ENCODE measurements at regions not wholly inside any gene's neighbourhood (a gene's known extent, or its start where the extent isn't known, plus 50 kb on each side); places are given as distances from the start of the nearest gene placed in this dataset.

DNA sequence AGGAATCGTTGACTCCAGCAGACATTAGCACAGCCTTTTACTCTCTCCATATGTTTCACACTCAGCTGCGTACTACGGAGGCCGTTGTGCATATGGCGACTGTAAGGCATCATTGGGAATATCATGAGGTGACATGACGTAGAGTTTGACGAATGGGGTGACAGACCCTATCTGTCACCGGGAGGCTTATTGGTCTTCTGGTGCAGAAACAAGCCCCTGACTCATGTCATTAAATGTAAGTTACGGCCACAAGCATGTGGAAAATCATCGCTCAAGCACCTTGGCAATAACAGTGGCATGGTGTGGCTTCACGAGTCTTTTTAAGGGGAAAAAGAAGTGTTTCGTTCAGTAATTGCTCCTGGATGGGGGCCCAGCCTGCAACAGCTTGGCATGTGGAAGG, 115.2 kb upstream of the LRPAP1 start:
- 76 to 79% methylated on average over 12 of the region's 12 CpGs for WGBS, 2 donors
- Histone ChIP-seq H3K4me3 (no peak overlapping the region), H3K4me1 (no peaks in the 10 kb centered on the region), H3K27ac (no peak overlapping the region), H3K27me3 (no peaks in the 10 kb centered on the region), H3K36me3 (replicated peaks in 1 of 2; ENCODE audit: insufficient read depth in 1 of 2, low read depth in 2 of 2) (no peaks in the 10 kb centered on the region), H3K9me3 (no peaks in the 10 kb centered on the region)
- intact Hi-C loops (cut with DNase I), result no loop called here
- TF ChIP-seq, protein P1, sequence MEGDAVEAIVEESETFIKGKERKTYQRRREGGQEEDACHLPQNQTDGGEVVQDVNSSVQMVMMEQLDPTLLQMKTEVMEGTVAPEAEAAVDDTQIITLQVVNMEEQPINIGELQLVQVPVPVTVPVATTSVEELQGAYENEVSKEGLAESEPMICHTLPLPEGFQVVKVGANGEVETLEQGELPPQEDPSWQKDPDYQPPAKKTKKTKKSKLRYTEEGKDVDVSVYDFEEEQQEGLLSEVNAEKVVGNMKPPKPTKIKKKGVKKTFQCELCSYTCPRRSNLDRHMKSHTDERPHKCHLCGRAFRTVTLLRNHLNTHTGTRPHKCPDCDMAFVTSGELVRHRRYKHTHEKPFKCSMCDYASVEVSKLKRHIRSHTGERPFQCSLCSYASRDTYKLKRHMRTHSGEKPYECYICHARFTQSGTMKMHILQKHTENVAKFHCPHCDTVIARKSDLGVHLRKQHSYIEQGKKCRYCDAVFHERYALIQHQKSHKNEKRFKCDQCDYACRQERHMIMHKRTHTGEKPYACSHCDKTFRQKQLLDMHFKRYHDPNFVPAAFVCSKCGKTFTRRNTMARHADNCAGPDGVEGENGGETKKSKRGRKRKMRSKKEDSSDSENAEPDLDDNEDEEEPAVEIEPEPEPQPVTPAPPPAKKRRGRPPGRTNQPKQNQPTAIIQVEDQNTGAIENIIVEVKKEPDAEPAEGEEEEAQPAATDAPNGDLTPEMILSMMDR (IDR thresholded peaks at IDR 0.05), result no peak
- TF ChIP-seq POLR2A (IDR thresholded peaks at IDR 0.05), result no peak
- ATAC-seq (no peak), DNase-seq (no peak)

DNA sequence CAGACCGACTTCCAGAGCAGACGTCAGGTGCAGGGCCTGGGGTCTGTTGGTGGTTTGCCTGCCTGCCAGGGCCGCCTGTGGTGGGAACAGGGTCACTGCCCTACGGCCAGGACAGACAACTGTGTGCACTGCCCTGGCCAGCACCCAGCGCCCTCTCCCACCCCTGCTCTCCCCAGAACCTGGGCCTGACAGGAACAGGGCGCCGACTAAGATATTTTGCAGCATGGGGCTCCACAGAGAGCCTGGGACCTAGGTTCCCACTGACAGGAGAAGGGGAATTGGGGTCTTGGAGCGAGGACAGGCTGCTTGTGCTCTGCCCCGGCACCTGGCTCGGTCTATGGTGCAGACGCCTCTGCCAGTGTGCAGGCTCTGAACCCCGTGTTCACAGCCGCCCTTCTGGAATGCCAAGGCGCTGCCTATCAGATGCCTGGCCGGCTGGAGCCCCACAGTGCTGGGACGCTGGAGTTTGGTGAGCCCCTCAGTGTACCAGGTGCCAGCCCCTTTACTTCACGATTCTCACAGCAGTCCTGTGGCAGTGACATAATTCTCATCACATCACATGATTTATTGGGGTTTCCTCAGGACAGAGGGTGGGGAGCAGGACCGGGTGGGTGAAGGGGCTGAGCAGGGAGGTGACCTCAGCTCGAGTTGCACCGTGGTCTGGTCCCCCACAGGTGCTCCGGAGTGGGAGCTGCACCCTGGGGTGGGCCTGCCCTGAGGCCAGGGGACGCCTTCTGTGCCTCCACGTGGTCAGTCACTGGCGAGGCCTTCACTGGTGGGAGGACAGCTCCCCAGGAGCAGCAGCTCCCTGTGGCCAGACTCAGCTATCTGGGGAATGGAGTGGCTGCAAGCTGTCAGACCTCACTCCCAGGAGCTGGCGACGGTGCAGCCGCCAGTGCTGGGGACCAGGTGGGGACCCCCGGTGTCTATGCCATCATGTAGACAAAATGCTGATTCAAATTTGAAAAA, 113.8 kb upstream of the LRPAP1 start:
- Histone ChIP-seq H3K4me1 (no peaks in the 10 kb centered on the region), H3K4me3 (no peak overlapping the region), H3K36me3 (replicated peaks in 1 of 2; ENCODE audit: insufficient read depth in 1 of 2, low read depth in 2 of 2) (no peaks in the 10 kb centered on the region), H3K27ac (no peak overlapping the region), H3K27me3 (no peaks in the 10 kb centered on the region), H3K9me3 (no peaks in the 10 kb centered on the region)
- 35 to 56% methylated on average over 9 to 28 of the region's 28 CpGs for WGBS, 2 donors
- no peak for DNase-seq
- intact Hi-C loops (cut with DNase I), result no loop called here
- TF ChIP-seq, protein P1 (IDR thresholded peaks at IDR 0.05), result no peak
- TF ChIP-seq POLR2A (IDR thresholded peaks at IDR 0.05), result no peak
- ATAC-seq, result no peak

DNA sequence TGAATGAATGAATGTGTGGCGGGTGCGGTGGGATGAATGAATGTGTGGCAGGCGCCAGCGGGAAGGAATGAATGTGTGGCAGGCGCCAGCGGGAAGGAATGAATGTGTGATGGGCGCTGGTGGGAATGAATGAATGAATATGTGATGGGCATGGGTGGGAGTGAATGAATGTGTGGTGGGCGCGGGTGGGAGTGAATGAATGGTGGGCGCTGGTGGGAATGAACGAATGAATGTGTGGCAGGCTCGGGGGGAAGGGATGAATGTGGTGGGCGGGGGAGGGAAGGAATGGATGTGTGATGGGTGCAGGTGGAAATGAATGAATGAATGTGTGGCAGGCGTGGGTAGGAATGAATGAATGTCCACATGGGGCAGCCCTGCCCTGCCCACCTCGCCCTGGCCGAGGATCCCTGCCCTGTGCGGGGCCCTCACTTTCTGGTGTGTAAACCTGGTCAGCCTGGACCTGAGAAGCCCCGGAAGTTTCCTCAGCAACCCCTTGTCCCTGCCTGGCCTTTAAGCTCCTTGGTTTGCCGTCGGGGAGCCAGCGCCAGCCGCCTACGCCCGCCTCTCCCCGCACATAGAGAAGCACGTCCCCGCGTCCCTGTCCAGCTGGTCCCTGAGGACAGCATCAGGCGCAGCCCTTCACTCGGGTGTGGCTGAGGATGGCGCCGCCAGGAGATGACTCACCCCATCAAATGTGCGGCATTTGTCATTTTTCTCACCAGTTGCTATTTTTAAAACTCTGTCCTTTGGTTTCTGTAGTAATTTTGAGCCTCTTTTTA, 112.8 kb upstream of the LRPAP1 start:
- no peaks in the 10 kb centered on the region for H3K9me3 ChIP-seq
- intact Hi-C loops (cut with DNase I), result no loop called here
- H3K27ac ChIP-seq, result no peak overlapping the region
- H3K36me3 ChIP-seq (replicated peaks in 1 of 2; ENCODE audit: insufficient read depth in 1 of 2, low read depth in 2 of 2), result no peaks in the 10 kb centered on the region
- no peaks in the 10 kb centered on the region for H3K4me1 ChIP-seq
- no peaks in the 10 kb centered on the region for H3K27me3 ChIP-seq
- TF ChIP-seq, protein P1 (IDR thresholded peaks at IDR 0.05), result no peak
- TF ChIP-seq POLR2A (IDR thresholded peaks at IDR 0.05), result no peak
- DNase-seq (no peak), ATAC-seq (no peak)
- H3K4me3 ChIP-seq, result no peak overlapping the region
- 60 to 69% methylated on average over 31 to 33 of the region's 33 CpGs for WGBS, 2 donors

DNA sequence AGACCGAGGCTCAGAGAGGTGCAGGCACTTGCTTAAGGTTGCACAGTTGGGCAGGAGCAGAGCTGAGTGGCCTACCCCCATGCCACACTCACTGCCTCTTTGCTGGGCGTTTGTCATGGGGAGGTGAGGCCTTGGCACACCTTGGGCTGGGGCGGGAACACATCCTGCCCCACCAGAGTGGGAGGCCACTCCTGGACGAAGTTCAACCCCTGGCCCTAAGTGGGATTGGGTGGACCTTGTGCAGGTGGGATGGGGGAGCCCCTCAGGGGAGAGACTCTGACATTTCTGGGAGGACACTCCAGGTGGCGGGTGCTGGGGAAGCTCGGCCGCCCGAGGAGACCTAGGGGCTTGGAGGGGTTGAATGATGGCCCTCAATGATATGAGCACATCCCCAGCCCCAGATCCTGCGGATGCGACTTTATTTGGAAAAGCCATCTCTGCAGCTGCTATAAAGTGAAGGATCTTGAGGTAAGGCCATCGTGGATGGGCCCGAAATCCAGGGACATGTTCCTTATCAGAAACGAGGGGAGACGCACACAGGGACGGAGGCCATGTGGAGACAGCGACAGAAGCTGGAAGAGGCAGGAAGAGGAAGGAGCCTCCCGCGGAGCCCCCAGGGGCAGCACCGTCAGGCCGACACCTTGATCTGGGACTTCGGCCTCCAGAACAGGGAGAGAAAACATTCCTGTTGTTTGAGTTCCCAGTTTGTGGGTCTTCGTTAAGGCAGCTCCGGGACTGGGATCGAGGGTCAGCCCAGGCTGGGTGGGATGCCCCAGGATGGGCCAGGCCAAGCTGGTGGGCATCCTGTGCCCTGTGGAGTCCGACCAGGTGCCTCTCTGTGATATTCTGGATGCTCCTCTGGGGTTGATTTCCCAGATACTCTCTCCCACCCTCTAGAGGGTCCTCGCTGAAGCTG, 111.6 kb upstream of the LRPAP1 start:
- WGBS, 2 donors, result 70 to 84% methylated on average over 18 to 26 of the region's 26 CpGs
- no peak for DNase-seq

More for the DNA sequence above, 111.6 kb upstream of the LRPAP1 start:
- H3K4me1 ChIP-seq, result no peaks in the 10 kb centered on the region
- TF ChIP-seq, protein P1 (IDR thresholded peaks at IDR 0.05), result no peak
- no peak for TF ChIP-seq POLR2A (IDR thresholded peaks at IDR 0.05)
- intact Hi-C loops (cut with DNase I), result no loop called here
- no peak overlapping the region for H3K27ac ChIP-seq
- no peak for ATAC-seq
- no peak overlapping the region for H3K4me3 ChIP-seq
- H3K36me3 ChIP-seq (replicated peaks in 1 of 2; ENCODE audit: insufficient read depth in 1 of 2, low read depth in 2 of 2), result no peaks in the 10 kb centered on the region
- H3K27me3 ChIP-seq, result no peaks in the 10 kb centered on the region
- no peaks in the 10 kb centered on the region for H3K9me3 ChIP-seq

All from body of pancreas (tissue), 4 donors.